Kasumi-1 (cell line): ENCODE measurements at regions not wholly inside any gene's neighbourhood (a gene's known extent, or its start where the extent isn't known, plus 50 kb on each side); places are given as distances from the start of the nearest gene placed in this dataset.
"Not testable (repeated sequence)": the region's sequence is repeated elsewhere in the genome, so short reads cannot be mapped to it uniquely, and the experiment has no call there.

Source experiments
- DNase-seq, 2 experiments: peaks; one replicate each; lab custom pipeline; 2025; lab: John Stamatoyannopoulos, UW

DNA sequence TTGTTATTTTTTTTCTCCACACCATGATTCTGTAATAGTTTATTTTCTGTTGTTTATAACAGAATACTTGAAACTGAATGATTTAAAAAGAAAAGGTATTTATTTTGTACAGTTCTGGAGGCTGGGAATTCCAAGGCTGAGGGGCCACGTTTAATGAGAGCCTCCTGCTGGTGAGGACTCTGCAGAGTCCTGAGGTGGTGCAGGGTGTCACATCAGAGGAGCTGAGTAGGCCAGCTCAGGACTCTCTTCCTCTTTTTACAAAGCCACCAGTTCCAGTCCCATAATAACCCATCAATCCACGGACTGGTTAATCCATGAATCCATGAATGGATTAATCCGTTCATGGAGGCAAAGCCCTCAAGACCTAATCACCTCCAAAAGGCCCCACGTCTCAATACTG, 71.6 kb downstream of the TFAP2A start:
- peak; percentile 12 to 14 for DNase-seq

GRCh38 chr6:10341605-10342004, 73.3 kb downstream of the TFAP2A start:
- DNase-seq = no peak

- no peak for DNase-seq
Observed at GRCh38 chr6:10338151-10338550, 76.7 kb downstream of the TFAP2A start.

DNA sequence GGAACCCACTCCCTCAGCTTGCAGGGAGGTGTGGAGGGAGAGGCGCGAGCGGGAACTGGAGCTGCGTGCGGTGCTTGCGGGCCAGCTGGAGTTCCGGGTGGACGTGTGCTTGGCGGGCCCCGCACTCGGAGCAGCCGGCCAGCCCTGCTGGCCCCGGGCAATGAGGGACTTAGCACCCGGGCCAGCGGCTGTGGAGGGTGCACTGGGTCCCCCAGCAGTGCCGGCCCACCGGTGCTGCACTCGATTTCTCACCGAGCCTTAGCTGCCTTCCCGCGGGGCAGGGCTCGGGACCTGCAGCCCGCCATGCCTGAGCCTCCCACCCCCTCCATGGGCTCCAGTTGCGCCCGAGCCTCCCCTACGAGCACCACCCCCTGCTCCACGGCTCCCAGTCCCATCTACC, 77.5 kb downstream of the TFAP2A start:
- not testable (repeated sequence) for DNase-seq

- no peak for DNase-seq
Observed at GRCh38 chr6:10332111-10332510, 82.8 kb downstream of the TFAP2A start.

DNA sequence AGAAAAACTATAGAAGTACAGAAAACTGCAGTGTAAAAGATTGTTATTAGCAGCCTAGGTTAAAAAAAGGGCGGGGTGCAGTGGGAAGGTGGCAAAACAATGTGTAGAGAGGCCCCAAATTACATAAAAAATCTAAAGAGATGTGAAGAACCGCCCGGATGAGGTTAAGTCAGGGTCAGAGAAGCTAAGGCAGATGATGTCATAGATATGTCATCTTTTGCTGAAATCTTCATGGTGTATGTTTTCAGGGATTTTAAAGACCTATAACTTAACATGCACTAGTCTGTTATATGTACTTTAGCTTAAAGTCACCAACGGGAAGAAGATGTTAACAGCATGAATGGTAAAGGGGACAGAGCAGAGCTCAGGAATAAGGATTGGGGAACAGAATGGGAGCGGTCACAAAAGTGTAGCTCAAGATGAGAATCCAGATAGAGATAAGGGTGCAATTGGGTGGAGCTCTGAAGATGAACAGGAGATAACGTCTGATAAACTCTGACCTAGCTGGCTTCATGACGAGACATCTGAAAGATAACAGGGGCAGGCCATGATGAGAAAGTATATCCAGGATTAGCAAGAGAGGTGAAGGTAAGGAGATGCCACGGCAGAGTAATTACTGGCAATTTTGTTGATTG, 83.4 kb downstream of the TFAP2A start:
- no peak for DNase-seq

DNA sequence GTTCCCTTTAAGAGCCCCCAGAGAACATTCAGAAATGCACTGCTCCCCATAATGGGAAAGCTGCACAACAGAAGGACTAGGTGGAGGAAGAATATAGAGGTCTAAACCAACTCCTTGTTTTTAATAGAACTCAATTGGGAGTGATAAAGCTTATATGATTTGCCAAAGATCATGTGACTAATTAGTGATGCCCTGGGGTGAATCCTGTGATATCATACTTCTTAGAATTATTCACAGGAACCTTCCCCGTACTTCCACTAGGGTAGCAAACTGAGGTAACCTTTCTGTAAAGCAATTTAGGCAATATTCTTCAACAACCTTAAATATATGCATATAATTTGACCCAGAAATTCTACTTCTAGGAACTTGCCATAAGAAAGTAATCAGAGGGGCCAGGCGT, 84.4 kb downstream of the TFAP2A start:
- no peak for DNase-seq

GRCh38 chr6:10323018-10323417, 91.9 kb downstream of the TFAP2A start:
- DNase-seq = no peak

- DNase-seq = no peak
Observed at GRCh38 chr6:10320291-10320690, 94.6 kb downstream of the TFAP2A start.

DNA sequence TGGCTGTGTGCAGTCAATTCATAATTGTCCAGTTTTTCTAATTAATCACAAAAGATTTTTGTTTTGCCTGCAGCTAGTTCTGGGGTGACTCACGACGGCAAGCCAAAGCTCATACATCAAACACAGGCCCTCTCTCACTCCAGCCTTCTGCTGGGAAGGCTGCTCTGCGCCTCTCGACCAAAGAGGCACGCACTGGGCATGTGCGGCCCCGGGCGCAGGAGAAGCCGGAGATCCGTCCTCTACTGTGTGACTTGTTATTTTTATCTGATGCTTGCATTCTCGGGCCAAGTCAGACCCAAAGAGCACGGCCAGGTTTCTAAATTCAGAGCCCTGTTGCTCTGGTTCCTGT, 98.5 kb downstream of the TFAP2A start:
- DNase-seq = no peak

DNA sequence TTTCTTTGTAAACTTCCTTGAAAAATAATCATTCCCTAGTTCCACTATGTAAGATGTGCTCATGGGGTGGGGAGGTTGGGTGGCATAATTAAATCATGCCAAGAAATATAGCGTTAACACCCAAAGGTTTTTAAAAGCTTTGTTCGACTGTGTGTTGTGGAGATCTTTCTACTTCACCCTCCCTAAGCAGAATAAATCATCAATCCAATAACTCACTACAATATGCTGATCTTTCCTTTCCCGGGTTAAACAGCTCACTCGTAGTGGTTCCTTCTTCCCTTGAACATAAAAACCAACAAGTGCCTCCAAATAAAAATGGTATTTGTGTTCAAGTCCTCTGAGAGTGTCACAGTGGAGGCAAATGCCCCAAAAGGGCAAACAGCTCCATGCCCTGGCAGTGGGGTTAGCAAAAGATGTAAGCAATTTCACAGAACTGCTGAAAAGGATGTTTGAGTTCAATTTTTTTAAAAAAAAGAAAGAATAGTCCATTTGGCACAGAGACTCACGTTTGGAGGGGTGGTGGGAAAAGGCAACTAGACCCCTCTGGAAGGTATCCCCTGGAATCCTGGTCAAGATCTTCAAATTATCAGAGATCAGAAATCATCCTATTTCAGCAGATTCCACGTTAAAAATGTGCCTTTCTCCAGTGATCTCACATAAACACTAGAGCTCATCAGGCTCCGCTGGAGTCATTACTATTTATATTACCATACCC, 99.1 kb downstream of the TFAP2A start:
- DNase-seq = no peak

DNA sequence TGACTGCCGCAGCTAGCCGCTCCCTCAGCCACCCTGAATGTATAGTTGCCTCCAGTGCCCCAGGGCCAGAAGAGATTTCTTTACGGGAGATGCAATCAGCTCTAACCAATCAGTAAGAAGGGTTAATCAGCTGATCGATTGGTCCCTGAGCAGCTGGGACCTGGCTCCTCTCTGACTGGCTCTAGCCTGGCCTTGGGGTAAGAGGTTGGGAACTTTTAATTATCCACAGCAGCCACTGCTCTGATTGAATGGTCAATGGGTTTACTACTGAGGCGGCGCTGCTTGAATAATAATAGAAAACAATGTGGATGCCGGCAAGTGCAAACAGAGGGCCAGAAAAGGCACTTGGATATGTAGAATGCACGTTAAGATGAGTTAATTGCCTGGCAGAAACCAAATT, 99.8 kb downstream of the TFAP2A start:
- no peak for DNase-seq

- no peak for DNase-seq
Observed at GRCh38 chr6:10314163-10314955, 100.5 kb downstream of the TFAP2A start.

DNA sequence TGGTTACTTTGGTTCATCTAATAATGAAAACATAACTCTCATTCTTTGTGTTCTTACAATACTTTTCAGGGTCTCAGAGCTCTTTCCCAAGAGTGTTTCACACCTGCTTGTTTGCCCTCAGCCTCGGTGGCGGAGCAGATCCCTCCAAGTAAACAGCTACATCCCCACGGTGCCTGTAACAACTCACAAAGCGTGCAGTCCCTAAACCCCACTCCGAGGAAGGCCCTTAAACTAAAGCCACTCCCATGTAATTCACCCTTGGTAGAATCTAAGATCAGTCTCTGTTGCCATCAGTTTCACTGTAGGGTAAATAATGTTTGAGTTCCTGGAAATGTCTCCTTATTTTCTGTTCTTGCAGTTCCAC, 101.1 kb downstream of the TFAP2A start:
- no peak for DNase-seq

GRCh38 chr6:10312445-10312844, 102.4 kb downstream of the TFAP2A start:
- DNase-seq = no peak

- DNase-seq = not testable (repeated sequence)
Observed at GRCh38 chr6:10311546-10312405, 103.1 kb downstream of the TFAP2A start.

GRCh38 chr6:10310826-10311225, 104.0 kb downstream of the TFAP2A start:
- DNase-seq = no peak

- no peak for DNase-seq
Observed at GRCh38 chr6:10310330-10310653, 104.6 kb downstream of the TFAP2A start.

DNA sequence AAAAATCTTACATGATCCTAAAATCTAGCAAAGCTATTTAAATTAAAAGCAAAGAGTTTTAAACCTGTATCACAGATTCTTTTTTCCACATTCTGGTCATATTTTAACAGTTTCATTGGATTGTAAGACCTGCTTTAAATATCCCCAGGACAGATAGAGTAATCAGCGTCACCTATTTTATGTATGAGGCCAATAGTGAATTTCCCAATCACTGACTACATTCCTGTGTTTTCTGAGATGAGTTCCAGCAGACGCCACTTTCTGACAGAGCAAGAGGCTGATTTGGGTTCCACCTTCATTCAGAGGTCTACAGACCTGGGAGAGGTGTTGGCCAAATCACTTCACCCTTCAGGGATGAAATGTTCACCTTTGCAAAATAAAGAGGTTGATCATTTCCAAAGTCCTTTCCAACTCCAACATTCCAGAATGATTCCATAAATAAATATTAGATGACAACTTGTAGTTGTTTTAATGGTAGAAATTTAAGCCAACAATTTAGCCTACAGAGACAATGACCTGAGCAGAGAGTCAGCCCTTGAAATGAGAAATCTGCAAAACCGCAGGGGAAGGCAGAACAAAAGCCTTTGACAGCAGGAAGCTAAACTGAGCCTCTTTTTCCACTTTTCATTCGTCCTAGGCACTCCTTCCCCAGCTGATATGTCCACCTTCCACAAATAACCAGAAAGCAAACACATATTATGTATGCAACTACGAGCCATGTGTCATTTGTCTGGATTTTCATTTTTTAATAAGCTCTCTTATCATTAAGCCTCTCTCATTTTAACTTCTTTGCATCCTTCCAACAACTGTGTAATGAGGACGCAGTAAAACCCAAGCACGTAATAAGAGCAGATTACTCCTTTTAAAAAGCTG, 105.2 kb downstream of the TFAP2A start:
- DNase-seq = no peak

GRCh38 chr6:10307476-10307875, 107.4 kb downstream of the TFAP2A start:
- DNase-seq = no peak

DNA sequence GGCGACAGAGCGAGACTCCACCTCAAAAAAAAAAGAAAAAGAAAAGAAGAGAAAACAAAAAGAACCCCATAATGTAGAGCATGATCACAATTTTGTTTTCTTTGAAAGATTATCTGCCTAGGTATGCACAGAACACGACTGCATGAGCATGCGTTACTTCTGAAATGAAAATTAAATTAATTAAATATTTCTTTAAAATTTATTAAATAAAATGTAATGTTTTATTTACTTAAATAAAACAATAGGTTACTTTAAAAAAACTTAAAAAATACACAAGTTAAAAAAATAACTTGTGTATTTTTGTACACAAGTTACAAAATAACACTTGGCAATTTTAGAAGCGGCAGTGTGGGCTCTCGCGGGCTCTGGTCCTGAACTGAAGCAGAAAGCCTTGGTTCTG, 107.8 kb downstream of the TFAP2A start:
- DNase-seq = no peak
